Fibroblast of mammary gland (primary cell): ENCODE measurements at regions not wholly inside any gene's neighbourhood (a gene's known extent, or its start where the extent isn't known, plus 50 kb on each side); places are given as distances from the start of the nearest gene placed in this dataset.
"Not testable (repeated sequence)": the region's sequence is repeated elsewhere in the genome, so short reads cannot be mapped to it uniquely, and the experiment has no call there.

Experiments
- DNase-seq: peaks from one replicate; pipeline ENCODE4 v3.0.0-alpha.2; 2010; ENCODE audit warnings: low read depth
- H3K4me3 ChIP-seq: 2 replicates; pipeline ENCODE4 v1.5.1; 2011; ENCODE audit warnings: low read depth, mild to moderate bottlenecking, low read length, moderate library complexity; ENCODE audit not compliant: control insufficient read depth
- CTCF ChIP-seq: conservative IDR thresholded peaks from 2 replicates; pipeline ENCODE4 v1.5.1; 2011; ENCODE audit warnings: low read depth, low read length, inconsistent platforms; ENCODE audit not compliant: control insufficient read depth, insufficient read depth

- DNase-seq, result no peak
- TF ChIP-seq CTCF, result no peak
- no peak overlapping the region for H3K4me3 ChIP-seq
Observed at GRCh38 chr3:59506191-59506590, 456.4 kb upstream of the CFAP20DC start.

GRCh38 chr3:59503441-59503840 is 453.6 kb upstream of the CFAP20DC start:
- no peak for DNase-seq
- no peak for TF ChIP-seq CTCF
- H3K4me3 ChIP-seq, result no peak overlapping the region

GRCh38 chr3:59502806-59503205 is 453.0 kb upstream of the CFAP20DC start:
- no peak overlapping the region for H3K4me3 ChIP-seq
- no peak for TF ChIP-seq CTCF
- peak; percentile 96 for DNase-seq

GRCh38 chr3:59499954-59500353 is 450.1 kb upstream of the CFAP20DC start:
- no peak for DNase-seq
- TF ChIP-seq CTCF, result no peak
- no peak overlapping the region for H3K4me3 ChIP-seq

GRCh38 chr3:59499000-59499399 is 449.2 kb upstream of the CFAP20DC start:
- no peak for DNase-seq
- no peak for TF ChIP-seq CTCF
- no peak overlapping the region for H3K4me3 ChIP-seq

- DNase-seq, result no peak
- TF ChIP-seq CTCF, result no peak
- H3K4me3 ChIP-seq, result no peak overlapping the region
Observed at GRCh38 chr3:59496250-59496649, 446.4 kb upstream of the CFAP20DC start.

- DNase-seq, H3K4me3 ChIP-seq: not testable (repeated sequence)
Observed at GRCh38 chr3:59494969-59495368, 445.1 kb upstream of the CFAP20DC start.
